ENCODE measurements at regions not wholly inside any gene's neighbourhood (a gene's known extent, or its start where the extent isn't known, plus 50 kb on each side); places are given as distances from the start of the nearest gene placed in this dataset.

- Histone ChIP-seq H3K9me1 (ENCODE audit: insufficient read depth, low read length) (no peaks in the 10 kb centered on the region), H2AFZ (replicated peaks; ENCODE audit: low read length, poor library complexity) (no peak overlapping the region), H3K4me1 (ENCODE audit: control insufficient read depth, insufficient read depth, low read length) (no peaks in the 10 kb centered on the region), H2BK15ac (ENCODE audit: low read depth, low read length) (no peak overlapping the region), H3K27ac (ENCODE audit: insufficient read depth, low read length) (no peak overlapping the region), H4K8ac (ENCODE audit: low read depth in 2 of 2, low read length in 2 of 2) (no peak overlapping the region), H3K4me3 (ENCODE audit: insufficient read depth, low read depth, low read length) (no peak overlapping the region), H2BK20ac (ENCODE audit: low read depth, low read length) (no peak overlapping the region), H4K91ac (ENCODE audit: insufficient read depth, low read depth, low read length) (no peak overlapping the region), H3K23ac (ENCODE audit: low read depth, low read length) (no peak overlapping the region), H2BK5ac (ENCODE audit: low read depth, low read length, poor library complexity, severe bottlenecking) (no peak overlapping the region), H3K4me2 (ENCODE audit: low read depth, low read length) (no peak overlapping the region), H3K4ac (ENCODE audit: low read depth, low read length) (no peak overlapping the region), H3K14ac (replicated peaks; ENCODE audit: low read depth, low read length) (no peak overlapping the region), H4K20me1 (ENCODE audit: insufficient read depth, low read length) (no peaks in the 10 kb centered on the region), H3K27me3 (ENCODE audit: control insufficient read depth, insufficient read depth, low read length) (no peaks in the 10 kb centered on the region), H3K18ac (ENCODE audit: low read depth, low read length) (no peak overlapping the region), H3K56ac (ENCODE audit: extremely low read depth, insufficient read depth, low read length) (no peak overlapping the region), H3K79me1 (ENCODE audit: low read depth in 1 of 2, low read length in 2 of 2) (no peaks in the 10 kb centered on the region), H2AK9ac (replicated peaks; ENCODE audit: low read depth, low read length, poor library complexity) (no peak overlapping the region), H3K9me3 (ENCODE audit: control insufficient read depth, insufficient read depth, low read length) (no peaks in the 10 kb centered on the region), H3K9ac (ENCODE audit: low read depth, low read length) (no peak overlapping the region), H2AK5ac (ENCODE audit: low read depth, low read length) (no peak overlapping the region), H3K36me3 (ENCODE audit: control insufficient read depth, insufficient read depth, low read length) (no peaks in the 10 kb centered on the region), H2BK120ac (ENCODE audit: low read depth, low read length) (no peak overlapping the region), H4K5ac (ENCODE audit: low read depth, low read length) (no peak overlapping the region)
- POLR2A ChIA-PET (ENCODE audit: unreplicated experiment): no interaction called here
- DNase-seq (no peak), ATAC-seq (ENCODE audit: low read depth) (no peak)
- BruUV-seq (replicated peaks): no TSS peak
- in situ Hi-C loops (cut with MboI; ENCODE audit: low sequenced_read_pairs): no loop called here
- dilution Hi-C loops (cut with HindIII; ENCODE audit: low sequenced_read_pairs, unreplicated experiment): no loop called here
- intact Hi-C loops (cut with micrococcal nuclease): no loop called here
- no CpG with 5 or more reads among the region's 2 CpGs for whole genome bisulfite sequencing, 2 experiments (ENCODE audit: extremely low coverage in 2 of 2, insufficient read length in 1 of 2)
- TF ChIP-seq FOS (IDR thresholded peaks at IDR 0.05; ENCODE audit: low read depth, low read length) (no peak), CHD1 (IDR thresholded peaks at IDR 0.05; ENCODE audit: low read depth, low read length) (no peak), POLR2A (IDR thresholded peaks at IDR 0.05; ENCODE audit: low read depth, low read length) (no peak), MXI1 (IDR thresholded peaks at IDR 0.05; ENCODE audit: borderline replicate concordance, low read depth, low read length) (no peak), MAZ (IDR thresholded peaks at IDR 0.05; ENCODE audit: borderline replicate concordance, low read depth, low read length) (no peak)
- CTCF ChIA-PET: no interaction called here
Observed at GRCh38 chr2:78439122-78439521, 586.4 kb upstream of the REG3G start.

Measured in IMR-90 (cell line).